NCI-H2227 (cell line): ENCODE measurements at regions not wholly inside any gene's neighbourhood (a gene's known extent, or its start where the extent isn't known, plus 50 kb on each side); places are given as distances from the start of the nearest gene placed in this dataset.

Experiments
- DNase-seq: peaks from one replicate; lab custom pipeline; 2025; ENCODE audit not compliant: unreplicated experiment; lab: John Stamatoyannopoulos, UW

- no peak for DNase-seq
Measured at GRCh38 chr12:111310076-111310870, 58.6 kb downstream of the PHETA1 start.

DNA sequence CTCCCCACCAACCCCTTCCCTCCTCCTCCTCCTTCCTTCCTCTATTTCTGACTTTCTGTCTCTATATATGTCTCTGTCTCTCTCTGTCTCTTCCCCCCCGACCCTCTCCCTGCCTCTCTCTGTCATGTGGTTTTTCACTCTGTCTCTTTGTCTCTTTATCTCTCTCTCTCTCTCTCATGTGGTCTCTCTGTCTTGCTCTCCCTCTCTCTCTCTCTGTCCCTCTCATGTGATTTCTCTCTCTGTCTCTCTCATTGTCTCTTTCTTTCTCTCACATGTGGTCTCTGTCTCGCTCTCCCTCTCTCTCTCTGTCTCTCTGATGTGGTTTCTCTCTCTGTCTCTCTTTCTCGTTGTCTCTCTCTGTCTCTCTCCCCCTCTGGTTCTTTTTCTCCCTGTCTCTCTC, 59.3 kb downstream of the PHETA1 start:
- no peak for DNase-seq

- DNase-seq: no peak
Measured at GRCh38 chr12:111308473-111308872, 60.4 kb downstream of the PHETA1 start.

GRCh38 chr12:111304642-111305071, 64.2 kb downstream of the PHETA1 start:
- DNase-seq: peak; percentile 22

DNA sequence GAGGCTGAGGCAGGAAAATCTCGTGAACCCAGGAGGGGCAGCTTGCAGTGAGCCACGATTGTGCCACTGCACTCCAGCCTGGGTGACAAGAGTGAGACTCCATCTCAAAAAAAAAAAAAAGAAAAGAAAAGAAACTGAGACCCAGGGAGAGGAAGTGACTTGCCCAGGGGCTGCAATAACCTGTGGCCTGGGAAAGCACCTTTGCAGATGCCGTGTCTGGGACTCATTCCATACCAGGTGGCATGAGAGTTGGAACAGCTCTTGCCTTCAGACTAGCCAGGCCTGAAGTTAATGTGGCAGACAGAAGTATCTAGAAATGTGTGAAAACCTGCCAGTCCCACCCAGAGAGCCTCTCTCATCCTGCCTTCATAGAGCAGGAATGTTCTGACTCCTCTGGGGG, 65.4 kb downstream of the PHETA1 start:
- DNase-seq: no peak

DNA sequence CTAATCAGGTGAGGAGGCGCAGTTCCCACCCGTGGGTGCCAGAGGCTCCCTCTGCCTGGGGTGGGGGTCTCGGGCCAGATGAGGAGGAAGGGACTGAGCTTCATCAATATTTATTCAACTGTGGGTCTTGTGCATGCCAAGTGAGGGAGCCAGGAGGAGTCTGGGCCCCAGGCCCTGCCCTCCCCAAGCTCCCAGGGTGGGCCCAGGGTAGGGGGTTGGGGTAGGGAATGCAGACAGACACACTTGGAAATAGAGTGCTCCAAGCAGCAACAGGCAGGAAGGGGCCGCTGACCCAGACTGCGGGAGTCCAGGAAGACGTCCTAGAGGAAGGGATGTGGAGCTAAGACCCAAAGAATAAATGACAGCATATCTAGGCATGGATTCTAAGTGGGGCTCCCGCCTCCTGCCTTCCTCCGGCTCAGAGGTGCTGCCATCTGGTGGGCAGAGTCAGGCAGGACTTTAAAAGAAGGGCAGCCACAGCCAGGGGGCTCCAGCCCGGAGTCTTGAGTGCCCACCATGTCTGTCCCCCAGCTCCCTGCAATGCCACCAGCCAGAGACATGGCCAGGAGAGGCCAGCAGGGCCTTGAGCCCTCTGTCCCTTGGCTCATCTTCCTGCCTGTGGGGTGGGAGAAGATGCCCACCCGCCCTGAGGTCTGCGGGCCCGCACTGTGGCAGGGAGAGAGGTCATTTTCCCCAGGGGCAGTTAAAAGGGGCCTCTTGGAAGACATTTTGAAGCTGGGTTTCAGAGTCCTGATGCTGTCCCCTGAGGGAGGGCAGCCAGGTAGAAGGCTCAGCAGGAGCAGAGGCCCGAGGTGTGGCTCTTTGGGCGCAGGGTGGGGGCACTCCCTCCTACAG, 70.1 kb downstream of the PHETA1 start:
- DNase-seq: peak; percentile 89

DNA sequence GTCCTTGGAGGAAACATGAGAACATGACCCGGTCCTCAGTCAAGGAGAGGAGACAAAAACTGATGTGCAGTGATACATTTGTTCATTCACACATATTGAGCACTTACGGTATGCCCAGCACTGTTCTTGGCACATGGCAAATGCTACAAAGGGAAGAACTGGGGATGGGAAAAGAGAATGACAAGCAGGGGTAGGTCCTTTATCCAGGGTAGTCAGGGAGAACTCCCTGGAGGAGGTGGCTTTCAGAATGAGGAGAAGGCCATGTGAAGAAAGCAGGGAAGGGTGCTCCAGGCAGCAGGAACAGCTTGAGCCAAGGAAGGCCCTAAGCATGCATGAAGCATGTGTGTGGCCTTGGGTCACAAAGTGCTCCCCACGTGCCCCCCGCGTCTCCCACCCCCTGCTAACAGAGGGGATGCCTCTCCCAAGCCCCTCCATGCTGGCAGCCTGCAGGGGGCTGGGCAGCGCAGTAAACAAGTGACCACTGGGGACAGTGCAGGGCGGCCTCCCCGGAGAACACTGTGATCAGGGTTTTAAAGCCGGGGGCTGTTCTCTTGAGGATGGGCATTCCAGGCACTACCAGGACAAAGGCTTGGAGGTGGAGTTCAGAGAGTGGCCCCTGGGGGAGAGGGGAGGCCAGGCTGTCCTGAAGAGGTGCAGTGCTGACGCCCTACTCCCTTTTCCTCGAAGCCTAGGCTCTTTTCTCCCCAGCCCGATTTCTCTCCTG, 71.0 kb downstream of the PHETA1 start:
- DNase-seq: no peak

DNA sequence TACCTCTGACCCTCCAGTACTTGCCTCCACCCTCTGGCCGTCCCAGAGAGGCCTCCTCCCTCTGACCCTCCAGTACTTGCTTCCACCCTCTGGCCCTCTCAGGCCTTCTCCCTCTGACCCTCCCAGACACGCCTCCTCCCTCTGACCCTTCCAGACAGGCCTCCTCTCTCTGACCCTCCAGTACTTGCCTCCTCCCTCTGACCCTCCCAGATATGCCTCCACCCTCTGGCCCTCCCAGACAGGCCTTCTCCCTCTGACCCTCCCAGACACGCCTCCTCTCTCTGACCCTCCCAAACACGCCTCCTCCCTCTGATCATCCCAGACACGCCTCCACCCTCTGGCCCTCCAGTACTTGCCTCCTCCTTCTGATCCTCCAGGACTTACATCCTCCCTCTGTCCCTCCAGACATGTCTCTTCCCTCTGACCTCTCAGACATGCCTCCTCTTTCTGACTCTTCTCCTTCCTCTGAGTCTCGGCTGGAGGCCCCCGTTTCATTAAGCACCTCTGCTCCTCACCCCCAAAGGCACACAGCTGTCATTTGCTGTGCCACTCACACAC, 71.9 kb downstream of the PHETA1 start:
- DNase-seq: no peak

DNA sequence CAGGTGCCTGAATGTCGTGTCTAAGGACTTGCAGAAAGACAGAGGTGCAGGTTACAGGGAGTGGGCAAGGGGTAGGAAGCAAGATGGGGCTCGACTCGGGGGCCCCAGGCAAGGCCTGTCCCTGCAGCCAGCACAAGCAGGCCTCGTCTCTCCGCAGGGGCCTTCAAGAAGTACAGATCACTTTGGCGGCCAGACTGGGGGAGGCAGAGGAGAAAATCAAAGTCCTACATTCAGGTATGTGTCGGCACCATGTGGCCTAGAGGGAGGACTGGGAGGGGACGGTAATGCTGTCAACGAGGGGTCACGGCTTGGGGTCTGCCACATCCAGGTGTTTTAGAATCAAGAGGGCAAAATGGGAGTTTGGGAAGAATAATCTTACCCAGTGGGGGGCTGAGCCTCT, 73.7 kb downstream of the PHETA1 start:
- DNase-seq: no peak

DNA sequence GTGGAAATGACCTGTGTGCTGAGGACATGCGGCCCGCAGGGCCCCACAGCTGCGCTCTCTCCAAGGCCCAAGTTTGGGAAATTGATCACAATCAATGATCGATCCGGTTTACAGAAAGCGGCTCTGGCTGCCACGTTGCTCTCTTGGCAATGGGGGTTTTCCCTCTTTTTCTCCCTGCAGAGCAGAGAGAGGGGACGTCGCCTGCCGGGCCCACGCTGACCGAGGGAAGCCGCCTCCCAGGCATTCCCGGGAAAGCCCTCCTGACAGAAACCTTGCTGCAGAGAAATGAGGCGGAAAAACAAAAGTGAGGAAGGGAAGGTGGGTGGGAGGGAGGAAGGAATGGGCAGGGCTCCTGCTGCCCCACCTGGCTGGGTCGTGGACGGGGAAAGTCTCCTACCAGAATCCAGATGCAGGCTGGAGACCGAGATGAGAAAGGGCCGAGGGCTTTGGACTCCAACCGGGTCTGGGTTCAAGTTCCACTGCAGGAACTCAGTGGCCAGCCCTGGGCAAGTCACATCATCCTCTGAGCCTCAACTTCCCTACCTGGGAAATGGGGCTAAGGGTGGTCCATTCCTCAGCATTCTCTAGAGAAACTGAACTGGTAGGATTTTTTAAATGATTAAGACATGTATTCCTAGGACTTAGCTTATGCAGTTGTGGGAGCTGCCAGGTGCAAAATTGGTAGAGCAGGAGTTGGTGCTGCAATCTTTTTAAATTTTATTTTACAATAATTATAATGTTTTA, 75.5 kb downstream of the PHETA1 start:
- DNase-seq: no peak

DNA sequence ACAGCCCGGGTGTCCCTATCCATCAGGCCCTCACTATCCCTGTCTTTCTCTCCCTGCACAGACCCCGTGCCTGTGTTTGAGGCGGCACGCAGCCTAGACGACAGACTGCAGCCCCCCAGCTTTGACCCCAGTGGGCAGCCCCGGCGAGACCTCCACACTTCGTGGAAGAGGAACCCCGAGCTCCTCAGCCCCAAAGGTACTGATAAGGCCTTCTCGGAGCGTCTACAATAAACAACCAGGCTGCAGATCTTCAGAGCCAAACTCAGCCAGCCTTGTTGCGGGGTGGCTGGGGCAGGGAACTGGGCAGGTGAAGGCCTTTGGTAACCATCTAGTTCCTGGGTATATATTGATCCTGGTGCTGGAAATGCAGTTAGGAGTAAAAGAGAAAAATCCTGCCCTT, 77.5 kb downstream of the PHETA1 start:
- DNase-seq: no peak

- DNase-seq: no peak
Measured at GRCh38 chr12:111288771-111289170, 80.1 kb downstream of the PHETA1 start.

DNA sequence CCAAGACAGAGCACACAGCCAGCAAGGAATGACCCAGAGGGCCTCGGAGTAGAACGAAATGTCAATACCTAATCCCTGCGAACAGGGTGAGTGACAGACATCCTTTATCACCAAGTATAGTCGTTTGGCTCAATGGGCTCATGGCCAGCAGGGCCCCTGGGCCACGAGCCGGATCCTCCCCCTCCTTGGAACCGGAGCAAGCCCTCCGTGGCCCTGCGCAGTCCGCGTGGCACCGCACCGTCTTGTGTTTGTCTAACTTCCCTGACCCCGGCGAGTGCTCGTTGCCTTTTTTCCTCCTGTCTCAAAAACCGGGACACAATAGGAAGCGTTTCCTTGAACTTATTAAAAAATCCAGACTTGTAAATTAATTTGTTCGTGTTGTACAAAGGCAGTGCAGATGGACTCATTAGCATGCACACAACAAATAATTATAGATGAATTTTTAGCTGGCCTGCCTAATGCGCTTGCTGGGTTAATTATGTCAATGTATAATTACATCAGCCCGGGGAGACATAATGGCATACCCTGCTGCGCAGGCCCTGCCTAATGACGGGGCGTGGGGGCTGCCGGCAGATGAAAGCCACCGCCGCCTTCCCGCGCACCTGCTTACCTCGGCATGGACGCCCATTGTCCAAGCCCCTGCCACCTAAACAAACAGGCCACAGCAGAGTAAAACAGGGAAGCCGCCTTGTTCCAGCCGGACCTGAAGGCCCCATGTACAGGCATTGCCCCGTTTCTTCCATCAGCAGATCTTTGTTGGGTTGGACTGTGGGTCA, 81.6 kb downstream of the PHETA1 start:
- DNase-seq: peak; percentile 77

GRCh38 chr12:111285200-111285599, 83.7 kb downstream of the PHETA1 start:
- peak; percentile 29 for DNase-seq

DNA sequence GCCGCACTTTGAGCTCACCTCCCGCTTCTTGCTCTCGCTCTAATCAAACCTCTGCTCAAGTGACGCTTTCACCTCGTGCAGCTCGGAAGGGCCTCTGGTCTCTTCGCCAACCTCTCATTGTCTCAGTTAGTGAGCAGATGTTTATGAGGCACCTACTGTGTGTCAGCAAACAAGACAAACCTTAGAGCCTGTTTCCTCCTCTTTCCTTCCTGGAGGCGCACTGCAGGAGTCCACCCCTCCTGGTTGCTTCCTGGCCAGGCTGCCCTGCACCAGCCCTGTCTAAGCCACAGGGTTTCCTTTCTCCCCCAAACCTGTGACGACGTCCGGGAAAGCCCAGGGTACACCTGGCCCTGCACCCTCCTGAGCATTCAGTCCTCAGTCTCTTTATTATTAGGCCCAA, 84.2 kb downstream of the PHETA1 start:
- DNase-seq: no peak

DNA sequence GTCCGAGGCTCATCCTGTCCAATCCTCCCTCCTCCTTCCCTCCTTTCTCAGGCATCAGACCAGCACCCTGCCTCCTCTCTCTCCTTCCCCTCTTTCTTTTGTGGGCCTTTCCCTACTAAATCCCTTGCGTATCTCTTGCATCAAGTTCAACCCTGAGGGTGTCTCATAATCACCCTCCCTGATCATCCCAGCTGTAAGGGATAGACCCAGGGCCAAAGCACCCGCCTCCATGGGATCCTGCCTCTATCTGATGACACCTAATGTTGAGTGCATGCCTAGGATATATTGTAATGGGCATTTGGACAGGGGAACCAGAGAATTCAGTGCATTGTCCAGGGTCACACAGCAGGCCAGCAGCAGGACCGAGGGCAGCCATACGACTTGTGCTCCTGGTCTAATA, 84.9 kb downstream of the PHETA1 start:
- DNase-seq: no peak

DNA sequence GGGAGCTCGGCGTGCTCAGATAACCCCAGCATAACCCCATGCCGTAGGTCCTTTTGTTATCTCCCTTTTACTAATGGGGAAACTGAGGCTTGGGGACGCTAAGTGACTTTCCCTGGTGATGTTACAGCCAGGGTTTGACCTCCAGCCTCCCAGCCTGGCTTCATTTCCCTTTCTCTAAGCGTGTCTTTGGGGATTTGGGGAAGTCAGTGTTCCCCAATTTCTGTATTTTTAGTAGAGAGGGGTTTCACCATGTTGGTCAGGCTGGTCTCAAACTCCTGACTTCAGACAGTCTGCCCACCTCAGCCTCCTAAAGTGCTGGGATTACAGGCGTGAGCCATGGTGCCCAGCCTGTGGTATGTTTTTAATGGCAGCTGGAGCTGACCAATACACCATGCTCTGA, 85.4 kb downstream of the PHETA1 start:
- no peak for DNase-seq

- DNase-seq: no peak
Measured at GRCh38 chr12:111277570-111277969, 91.3 kb downstream of the PHETA1 start.

DNA sequence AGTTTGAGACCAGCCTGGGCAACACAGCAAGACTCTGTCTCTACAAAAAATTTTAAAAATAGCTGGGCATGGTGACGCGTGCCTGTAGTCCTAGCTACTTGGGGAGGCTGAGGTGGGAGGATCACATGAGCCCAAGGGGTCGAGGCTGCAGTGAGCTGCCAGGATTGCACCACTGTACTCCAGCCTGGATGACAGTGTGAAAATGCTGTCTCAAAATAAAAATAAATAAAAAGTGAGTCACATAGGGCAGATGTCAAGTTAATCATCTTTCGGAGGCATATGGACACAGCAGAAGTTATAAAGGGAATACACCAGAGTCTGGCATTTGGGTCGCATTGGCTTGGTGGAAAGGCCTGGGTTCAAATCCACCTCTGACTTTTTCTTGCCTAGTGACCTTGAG, 92.7 kb downstream of the PHETA1 start:
- DNase-seq: no peak

DNA sequence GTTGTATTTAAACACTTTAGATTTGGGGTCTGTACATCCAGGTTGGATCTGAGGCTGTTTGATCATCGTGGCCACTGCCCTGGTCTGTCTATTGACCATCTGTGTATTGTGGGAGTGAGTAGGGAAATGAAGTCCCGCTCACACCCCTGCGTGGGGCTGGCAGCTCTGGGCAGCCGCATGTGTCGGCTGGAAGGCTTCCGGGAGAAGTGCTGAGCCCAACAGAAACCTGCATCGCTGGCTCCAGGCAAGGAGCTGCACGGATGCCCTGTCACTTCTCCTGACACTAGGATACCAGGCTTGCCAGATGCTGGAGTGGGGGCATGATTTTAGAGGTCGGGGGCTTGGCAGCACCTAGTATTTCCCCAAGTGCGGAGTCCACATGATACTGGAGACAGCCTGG, 93.6 kb downstream of the PHETA1 start:
- DNase-seq: no peak
